ENCODE measurements at regions not wholly inside any gene's neighbourhood (a gene's known extent, or its start where the extent isn't known, plus 50 kb on each side); places are given as distances from the start of the nearest gene placed in this dataset.

GRCh38 chr2:234643407-234643806 is 146.5 kb upstream of the ARL4C start:
- WGBS (ENCODE audit: extremely low coverage, insufficient coverage, insufficient read length): no CpG with 5 or more reads among the region's 2 CpGs
- H3K27ac ChIP-seq (ENCODE audit: low read depth, low read length): no peak overlapping the region
- no peaks in the 10 kb centered on the region for H3K36me3 ChIP-seq (ENCODE audit: control insufficient read depth in 1 of 2, insufficient read depth in 2 of 2, low read length in 2 of 2)
- no peaks in the 10 kb centered on the region for H3K79me2 ChIP-seq (ENCODE audit: control insufficient read depth, insufficient read depth, low read length, poor library complexity)
- no peak overlapping the region for H3K14ac ChIP-seq (ENCODE audit: low read length)
- H3K4me2 ChIP-seq (ENCODE audit: low read length): no peak overlapping the region
- H3K4ac ChIP-seq (ENCODE audit: low read depth, low read length): no peak overlapping the region
- H4K91ac ChIP-seq (ENCODE audit: low read depth, low read length): no peak overlapping the region
- no peaks in the 10 kb centered on the region for H3K4me1 ChIP-seq (ENCODE audit: control insufficient read depth in 1 of 2, insufficient read depth in 2 of 2, low read length in 2 of 2)
- H3K4me3 ChIP-seq (ENCODE audit: low read depth, low read length): no peak overlapping the region
- no peak overlapping the region for H2BK5ac ChIP-seq (ENCODE audit: low read depth, low read length, poor library complexity)
- H3K79me1 ChIP-seq (ENCODE audit: low read length): no peaks in the 10 kb centered on the region
- H2BK120ac ChIP-seq (ENCODE audit: insufficient read depth, low read length, poor library complexity): no peak overlapping the region
- no peak overlapping the region for H2AFZ ChIP-seq (ENCODE audit: insufficient read depth, low read length, poor library complexity)
- no peak overlapping the region for H2BK12ac ChIP-seq (ENCODE audit: low read length)
- H4K12ac ChIP-seq (ENCODE audit: low read depth, low read length): no peak overlapping the region
- no peaks in the 10 kb centered on the region for H3K9me3 ChIP-seq (ENCODE audit: insufficient read depth, low read depth, low read length)
- H3K9ac ChIP-seq (ENCODE audit: low read length): no peak overlapping the region
- no peaks in the 10 kb centered on the region for H3K27me3 ChIP-seq (ENCODE audit: insufficient read depth, low read length)
- no peak overlapping the region for H3K18ac ChIP-seq (ENCODE audit: low read length)
- no peak overlapping the region for H2AK5ac ChIP-seq (ENCODE audit: low read length)
- no peak overlapping the region for H4K8ac ChIP-seq (ENCODE audit: low read depth, low read length)
- H3K23ac ChIP-seq (ENCODE audit: low read length): no peak overlapping the region
- DNase-seq: peak in 1 of 2 donors; percentile 22

GRCh38 chr2:234641086-234641485 is 144.2 kb upstream of the ARL4C start:
- H3K79me1 ChIP-seq (ENCODE audit: low read length): no peaks in the 10 kb centered on the region
- no CpG with 5 or more reads among the region's 2 CpGs for WGBS (ENCODE audit: extremely low coverage, insufficient coverage, insufficient read length)

GRCh38 chr2:234640657-234641056 is 143.8 kb upstream of the ARL4C start:
- H3K4ac ChIP-seq (ENCODE audit: low read depth, low read length): no peak overlapping the region
- H3K27me3 ChIP-seq (ENCODE audit: insufficient read depth, low read length): no peaks in the 10 kb centered on the region
- H3K23ac ChIP-seq (ENCODE audit: low read length): no peak overlapping the region
- no peaks in the 10 kb centered on the region for H3K36me3 ChIP-seq (ENCODE audit: control insufficient read depth in 1 of 2, insufficient read depth in 2 of 2, low read length in 2 of 2)
- H3K9ac ChIP-seq (ENCODE audit: low read length): no peak overlapping the region
- no peak overlapping the region for H2BK5ac ChIP-seq (ENCODE audit: low read depth, low read length, poor library complexity)
- H3K79me2 ChIP-seq (ENCODE audit: control insufficient read depth, insufficient read depth, low read length, poor library complexity): no peaks in the 10 kb centered on the region
- no peak overlapping the region for H3K27ac ChIP-seq (ENCODE audit: low read depth, low read length)
- H3K4me3 ChIP-seq (ENCODE audit: low read depth, low read length): no peak overlapping the region
- H4K12ac ChIP-seq (ENCODE audit: low read depth, low read length): no peak overlapping the region
- no peaks in the 10 kb centered on the region for H3K79me1 ChIP-seq (ENCODE audit: low read length)
- no peak overlapping the region for H2AFZ ChIP-seq (ENCODE audit: insufficient read depth, low read length, poor library complexity)
- no peaks in the 10 kb centered on the region for H3K9me3 ChIP-seq (ENCODE audit: insufficient read depth, low read depth, low read length)
- no peak overlapping the region for H3K18ac ChIP-seq (ENCODE audit: low read length)
- no CpG with 5 or more reads among the region's 1 CpG for WGBS (ENCODE audit: extremely low coverage, insufficient coverage, insufficient read length)
- H3K4me2 ChIP-seq (ENCODE audit: low read length): no peak overlapping the region
- no peaks in the 10 kb centered on the region for H3K4me1 ChIP-seq (ENCODE audit: control insufficient read depth in 1 of 2, insufficient read depth in 2 of 2, low read length in 2 of 2)
- no peak overlapping the region for H4K91ac ChIP-seq (ENCODE audit: low read depth, low read length)
- H4K8ac ChIP-seq (ENCODE audit: low read depth, low read length): no peak overlapping the region
- no peak overlapping the region for H3K14ac ChIP-seq (ENCODE audit: low read length)
- H2BK12ac ChIP-seq (ENCODE audit: low read length): no peak overlapping the region
- H2BK120ac ChIP-seq (ENCODE audit: insufficient read depth, low read length, poor library complexity): no peak overlapping the region
- no peak overlapping the region for H2AK5ac ChIP-seq (ENCODE audit: low read length)
- no peak for DNase-seq

More at GRCh38 chr2:234641086-234641485, 144.2 kb upstream of the ARL4C start:
- Histone ChIP-seq H2BK12ac (ENCODE audit: low read length) (no peak overlapping the region), H3K27ac (ENCODE audit: low read depth, low read length) (no peak overlapping the region), H2BK5ac (ENCODE audit: low read depth, low read length, poor library complexity) (no peak overlapping the region), H3K9me3 (ENCODE audit: insufficient read depth, low read depth, low read length) (no peaks in the 10 kb centered on the region), H2BK120ac (ENCODE audit: insufficient read depth, low read length, poor library complexity) (no peak overlapping the region), H3K4me3 (ENCODE audit: low read depth, low read length) (no peak overlapping the region), H3K4ac (ENCODE audit: low read depth, low read length) (no peak overlapping the region), H3K27me3 (ENCODE audit: insufficient read depth, low read length) (no peaks in the 10 kb centered on the region), H2AK5ac (ENCODE audit: low read length) (no peak overlapping the region), H3K18ac (ENCODE audit: low read length) (no peak overlapping the region), H4K91ac (ENCODE audit: low read depth, low read length) (no peak overlapping the region), H3K14ac (ENCODE audit: low read length) (no peak overlapping the region), H3K79me2 (ENCODE audit: control insufficient read depth, insufficient read depth, low read length, poor library complexity) (no peaks in the 10 kb centered on the region), H3K4me2 (ENCODE audit: low read length) (no peak overlapping the region), H3K9ac (ENCODE audit: low read length) (no peak overlapping the region), H4K12ac (ENCODE audit: low read depth, low read length) (no peak overlapping the region), H4K8ac (ENCODE audit: low read depth, low read length) (no peak overlapping the region), H3K23ac (ENCODE audit: low read length) (no peak overlapping the region), H3K36me3 (ENCODE audit: control insufficient read depth in 1 of 2, insufficient read depth in 2 of 2, low read length in 2 of 2) (no peaks in the 10 kb centered on the region), H2AFZ (ENCODE audit: insufficient read depth, low read length, poor library complexity) (no peak overlapping the region), H3K4me1 (ENCODE audit: control insufficient read depth in 1 of 2, insufficient read depth in 2 of 2, low read length in 2 of 2) (no peaks in the 10 kb centered on the region)
- no peak for DNase-seq

GRCh38 chr2:234638966-234639365 is 142.1 kb upstream of the ARL4C start:
- H3K9me3 ChIP-seq (ENCODE audit: insufficient read depth, low read depth, low read length): no peaks in the 10 kb centered on the region
- no peak overlapping the region for H3K14ac ChIP-seq (ENCODE audit: low read length)
- H3K79me1 ChIP-seq (ENCODE audit: low read length): no peaks in the 10 kb centered on the region
- no peak overlapping the region for H4K12ac ChIP-seq (ENCODE audit: low read depth, low read length)
- no peaks in the 10 kb centered on the region for H3K27me3 ChIP-seq (ENCODE audit: insufficient read depth, low read length)
- H3K4me3 ChIP-seq (ENCODE audit: low read depth, low read length): no peak overlapping the region
- H3K4ac ChIP-seq (ENCODE audit: low read depth, low read length): no peak overlapping the region
- DNase-seq: no peak
- H4K8ac ChIP-seq (ENCODE audit: low read depth, low read length): no peak overlapping the region
- H3K27ac ChIP-seq (ENCODE audit: low read depth, low read length): no peak overlapping the region
- H3K36me3 ChIP-seq (ENCODE audit: control insufficient read depth in 1 of 2, insufficient read depth in 2 of 2, low read length in 2 of 2): no peaks in the 10 kb centered on the region
- H3K23ac ChIP-seq (ENCODE audit: low read length): no peak overlapping the region
- WGBS (ENCODE audit: extremely low coverage, insufficient coverage, insufficient read length): no CpG with 5 or more reads among the region's 1 CpG
- no peak overlapping the region for H4K91ac ChIP-seq (ENCODE audit: low read depth, low read length)
- no peaks in the 10 kb centered on the region for H3K79me2 ChIP-seq (ENCODE audit: control insufficient read depth, insufficient read depth, low read length, poor library complexity)
- H3K9ac ChIP-seq (ENCODE audit: low read length): no peak overlapping the region
- H3K4me1 ChIP-seq (ENCODE audit: control insufficient read depth in 1 of 2, insufficient read depth in 2 of 2, low read length in 2 of 2): no peaks in the 10 kb centered on the region
- H2AK5ac ChIP-seq (ENCODE audit: low read length): no peak overlapping the region
- no peak overlapping the region for H3K4me2 ChIP-seq (ENCODE audit: low read length)
- no peak overlapping the region for H2BK120ac ChIP-seq (ENCODE audit: insufficient read depth, low read length, poor library complexity)
- no peak overlapping the region for H2BK5ac ChIP-seq (ENCODE audit: low read depth, low read length, poor library complexity)
- H2BK12ac ChIP-seq (ENCODE audit: low read length): no peak overlapping the region
- H2AFZ ChIP-seq (ENCODE audit: insufficient read depth, low read length, poor library complexity): no peak overlapping the region
- H3K18ac ChIP-seq (ENCODE audit: low read length): no peak overlapping the region

Data from trophoblast cell (in vitro differentiated cells and primary cell).